ENCODE measurements at regions not wholly inside any gene's neighbourhood (a gene's known extent, or its start where the extent isn't known, plus 50 kb on each side); places are given as distances from the start of the nearest gene placed in this dataset.

DNA sequence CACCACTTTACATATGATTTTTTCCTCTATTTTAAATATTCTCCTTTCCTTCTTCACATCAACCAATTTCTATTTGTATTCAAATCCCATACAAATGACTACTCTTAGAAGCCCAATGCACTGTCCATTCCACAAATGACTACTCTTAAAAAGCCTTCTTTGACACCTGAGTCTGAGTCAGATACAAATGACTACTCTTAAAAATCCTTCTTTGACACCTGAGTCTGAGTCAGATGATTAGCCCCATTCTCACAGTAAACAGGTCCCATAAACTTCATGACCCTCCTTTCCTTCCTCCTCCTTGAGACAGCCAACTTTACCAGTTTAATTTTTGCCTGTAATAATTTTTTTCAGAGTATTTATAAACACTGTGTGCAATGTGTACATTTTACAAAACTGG lies 231.3 kb upstream of the USP25 start:
- TF ChIP-seq PRDM4 (tag by site-specific recombination; IDR thresholded peaks at IDR 0.05) (no peak), SETDB1 (IDR thresholded peaks at IDR 0.05; ENCODE audit: insufficient read length, low read length) (no peak), CTCF (tag by site-specific recombination; IDR thresholded peaks at IDR 0.05) (no peak), ZNF658 (tag by site-specific recombination; IDR thresholded peaks at IDR 0.05) (no peak), ZNF704 (tag by site-specific recombination; IDR thresholded peaks at IDR 0.05) (no peak), KLF1 (tag by site-specific recombination; IDR thresholded peaks at IDR 0.05) (no peak)
- TF ChIP-seq, protein P1, sequence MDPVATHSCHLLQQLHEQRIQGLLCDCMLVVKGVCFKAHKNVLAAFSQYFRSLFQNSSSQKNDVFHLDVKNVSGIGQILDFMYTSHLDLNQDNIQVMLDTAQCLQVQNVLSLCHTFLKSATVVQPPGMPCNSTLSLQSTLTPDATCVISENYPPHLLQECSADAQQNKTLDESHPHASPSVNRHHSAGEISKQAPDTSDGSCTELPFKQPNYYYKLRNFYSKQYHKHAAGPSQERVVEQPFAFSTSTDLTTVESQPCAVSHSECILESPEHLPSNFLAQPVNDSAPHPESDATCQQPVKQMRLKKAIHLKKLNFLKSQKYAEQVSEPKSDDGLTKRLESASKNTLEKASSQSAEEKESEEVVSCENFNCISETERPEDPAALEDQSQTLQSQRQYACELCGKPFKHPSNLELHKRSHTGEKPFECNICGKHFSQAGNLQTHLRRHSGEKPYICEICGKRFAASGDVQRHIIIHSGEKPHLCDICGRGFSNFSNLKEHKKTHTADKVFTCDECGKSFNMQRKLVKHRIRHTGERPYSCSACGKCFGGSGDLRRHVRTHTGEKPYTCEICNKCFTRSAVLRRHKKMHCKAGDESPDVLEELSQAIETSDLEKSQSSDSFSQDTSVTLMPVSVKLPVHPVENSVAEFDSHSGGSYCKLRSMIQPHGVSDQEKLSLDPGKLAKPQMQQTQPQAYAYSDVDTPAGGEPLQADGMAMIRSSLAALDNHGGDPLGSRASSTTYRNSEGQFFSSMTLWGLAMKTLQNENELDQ (tag by site-specific recombination; IDR thresholded peaks at IDR 0.05; ENCODE audit: low read depth) = no peak

Measured in HEK293 (cell line).